ENCODE measurements at regions not wholly inside any gene's neighbourhood (a gene's known extent, or its start where the extent isn't known, plus 50 kb on each side); places are given as distances from the start of the nearest gene placed in this dataset.
"Not testable (repeated sequence)": the region's sequence is repeated elsewhere in the genome, so short reads cannot be mapped to it uniquely, and the experiment has no call there.

DNA sequence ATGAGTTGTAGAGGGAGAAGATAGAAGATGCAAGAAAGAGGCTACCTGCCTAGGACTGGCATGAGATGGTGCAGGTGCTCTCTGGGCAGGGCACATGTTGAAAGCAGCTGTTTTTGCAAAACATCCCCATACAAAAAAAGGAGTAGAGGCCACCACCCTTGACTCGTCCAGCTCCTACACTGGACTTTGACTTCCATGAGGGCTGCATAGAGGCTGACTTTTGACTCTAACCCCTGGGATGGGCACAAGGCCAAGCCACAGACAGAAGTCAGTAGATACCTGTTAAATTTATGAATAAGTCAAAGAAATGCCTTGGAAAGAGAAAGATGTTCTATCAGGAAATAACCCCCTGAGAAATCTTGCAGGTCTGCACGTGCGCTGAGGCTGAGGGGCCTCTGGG, 1139.1 kb upstream of the TMEM132C start:
- TF ChIP-seq CTCF (IDR thresholded peaks at IDR 0.05; ENCODE audit: borderline replicate concordance, control extremely low read depth, extremely low read depth, insufficient read depth, missing control alignments) = no peak
- in situ Hi-C loops (cut with MboI; ENCODE audit: low sequenced_read_pairs, unreplicated experiment) = no loop called here
- no peak for DNase-seq (ENCODE audit: low spot score)

- in situ Hi-C loops (cut with MboI; ENCODE audit: low sequenced_read_pairs, unreplicated experiment) = no loop called here
- TF ChIP-seq CTCF (IDR thresholded peaks at IDR 0.05; ENCODE audit: borderline replicate concordance, control extremely low read depth, extremely low read depth, insufficient read depth, missing control alignments) = no peak
- no peak for DNase-seq (ENCODE audit: low spot score)
These were observed 1136.4 kb upstream of the TMEM132C start for GRCh38 chr12:127130506-127131124.

DNA sequence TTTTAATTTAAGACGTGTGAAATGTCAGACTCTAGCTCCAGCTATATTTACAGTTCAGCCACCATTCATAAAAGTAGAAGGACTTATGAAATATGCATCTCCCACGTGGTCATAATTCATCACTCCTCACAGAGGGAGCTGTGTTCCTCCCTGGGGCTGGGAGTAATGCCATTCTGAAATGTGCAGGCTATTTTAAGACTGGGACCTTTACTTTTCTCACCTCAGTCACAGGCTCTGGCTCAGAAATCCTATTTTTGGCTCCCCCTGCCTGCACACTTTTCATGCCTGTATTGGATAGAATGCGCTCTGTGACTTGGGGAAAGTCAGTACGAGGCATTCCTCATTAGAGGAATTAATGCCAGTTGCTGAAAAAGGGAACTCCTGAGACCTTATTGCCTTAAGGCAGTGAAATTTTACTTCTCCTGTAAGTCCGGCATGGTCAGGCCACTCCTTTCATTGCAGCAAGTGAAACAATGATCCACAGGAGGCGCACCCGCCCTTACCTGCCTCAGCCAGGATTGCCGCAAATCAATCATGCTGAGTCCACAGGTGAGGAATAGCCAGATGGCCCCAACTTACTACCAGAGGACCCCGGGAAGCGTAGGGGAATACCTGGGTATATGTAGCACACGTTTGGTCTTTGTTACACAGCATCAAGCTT, 1133.2 kb upstream of the TMEM132C start:
- no peak for DNase-seq (ENCODE audit: low spot score)
- in situ Hi-C loops (cut with MboI; ENCODE audit: low sequenced_read_pairs, unreplicated experiment) = no loop called here
- no peak for TF ChIP-seq CTCF (IDR thresholded peaks at IDR 0.05; ENCODE audit: borderline replicate concordance, control extremely low read depth, extremely low read depth, insufficient read depth, missing control alignments)

DNA sequence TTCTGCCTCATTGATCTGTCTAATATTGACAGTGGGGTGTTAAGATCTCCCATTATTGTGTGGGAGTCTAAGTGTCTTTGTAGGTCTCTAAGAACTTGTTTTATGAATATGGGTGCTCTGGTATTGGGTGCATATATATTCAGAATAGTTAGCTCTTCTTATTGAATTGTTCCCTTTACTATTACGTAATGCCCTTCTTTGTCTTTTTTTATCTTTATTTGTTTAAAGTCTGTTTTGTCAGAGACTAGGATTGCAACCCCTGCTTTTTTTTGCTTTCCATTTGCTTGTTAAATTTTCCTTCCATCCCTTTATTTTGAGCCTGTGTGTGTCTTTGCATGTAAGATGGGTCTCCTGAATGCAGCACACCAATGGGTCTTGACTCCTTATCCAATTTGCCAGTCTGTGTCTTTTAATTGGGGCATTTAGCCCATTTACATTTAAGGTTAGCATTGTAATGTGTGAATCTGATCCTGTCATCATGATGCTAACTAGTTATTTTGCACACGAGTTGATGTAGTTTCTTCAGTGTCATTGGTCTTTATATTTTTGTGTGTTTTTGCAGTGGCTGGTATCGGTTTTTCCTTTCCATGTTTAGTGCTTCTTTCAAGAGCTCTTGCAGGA, 1126.0 kb upstream of the TMEM132C start:
- in situ Hi-C loops (cut with MboI; ENCODE audit: low sequenced_read_pairs, unreplicated experiment); DNase-seq (ENCODE audit: low spot score): not testable (repeated sequence)

- in situ Hi-C loops (cut with MboI; ENCODE audit: low sequenced_read_pairs, unreplicated experiment) = no loop called here
- no peak for TF ChIP-seq CTCF (IDR thresholded peaks at IDR 0.05; ENCODE audit: borderline replicate concordance, control extremely low read depth, extremely low read depth, insufficient read depth, missing control alignments)
- DNase-seq (ENCODE audit: low spot score) = no peak
These were observed 1124.0 kb upstream of the TMEM132C start for GRCh38 chr12:127143020-127143419.

DNA sequence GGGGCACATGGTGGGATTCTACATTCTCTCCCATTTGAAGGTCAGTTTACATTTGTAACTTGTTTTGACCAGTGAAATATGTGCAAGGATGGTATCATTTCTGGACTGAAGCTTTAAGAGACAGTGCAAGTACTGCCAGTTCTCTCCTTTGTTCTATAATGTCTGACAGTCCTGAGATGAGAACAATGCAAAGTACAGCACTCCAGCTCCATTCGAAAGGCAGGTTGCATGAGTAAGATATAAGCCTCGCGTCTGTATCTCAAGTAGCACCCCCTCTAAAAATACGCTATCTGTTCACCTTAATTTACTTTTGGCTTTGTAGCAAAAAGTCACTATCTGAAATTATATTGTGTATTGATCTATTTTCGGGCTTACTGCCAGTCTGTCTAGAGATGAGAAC, 1122.2 kb upstream of the TMEM132C start:
- TF ChIP-seq CTCF (IDR thresholded peaks at IDR 0.05; ENCODE audit: borderline replicate concordance, control extremely low read depth, extremely low read depth, insufficient read depth, missing control alignments) = no peak
- in situ Hi-C loops (cut with MboI; ENCODE audit: low sequenced_read_pairs, unreplicated experiment) = no loop called here
- no peak for DNase-seq (ENCODE audit: low spot score)

DNA sequence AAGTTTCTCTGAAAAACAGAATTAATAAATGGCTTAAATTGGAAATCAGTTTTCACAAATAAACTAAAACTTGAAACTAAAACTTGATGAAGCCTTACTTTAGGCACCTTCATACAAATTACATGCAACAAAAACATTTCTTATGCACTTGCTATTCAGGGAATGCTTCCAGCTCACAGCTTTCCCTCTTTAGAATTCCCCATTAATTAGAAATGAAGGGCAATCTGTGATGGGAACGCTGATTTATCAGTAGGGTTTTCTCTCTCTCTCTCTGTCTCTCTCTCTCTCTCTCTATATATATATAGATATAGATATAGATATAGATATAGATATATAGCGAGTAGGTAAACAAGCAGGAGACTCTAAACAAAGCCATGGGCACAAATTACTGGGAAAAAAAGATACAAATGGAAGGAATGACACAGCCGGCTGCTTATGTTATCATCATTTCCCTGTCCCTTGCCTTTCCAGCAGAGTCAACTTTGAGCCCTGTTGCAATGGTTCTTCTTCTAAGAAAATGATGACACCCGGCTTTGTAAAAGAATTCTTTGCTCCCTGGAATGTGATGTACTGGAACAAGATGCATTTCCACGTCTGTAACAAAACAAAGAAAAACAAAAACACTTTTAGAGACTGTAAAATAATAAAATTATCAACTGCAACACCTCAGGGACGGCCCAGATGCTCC, 1121.6 kb upstream of the TMEM132C start:
- no peak for DNase-seq (ENCODE audit: low spot score)
- no peak for TF ChIP-seq CTCF (IDR thresholded peaks at IDR 0.05; ENCODE audit: borderline replicate concordance, control extremely low read depth, extremely low read depth, insufficient read depth, missing control alignments)
- in situ Hi-C loops (cut with MboI; ENCODE audit: low sequenced_read_pairs, unreplicated experiment) = no loop called here

Data from GM13976 (cell line).